ENCODE measurements at regions not wholly inside any gene's neighbourhood (a gene's known extent, or its start where the extent isn't known, plus 50 kb on each side); places are given as distances from the start of the nearest gene placed in this dataset.
"Not testable (repeated sequence)": the region's sequence is repeated elsewhere in the genome, so short reads cannot be mapped to it uniquely, and the experiment has no call there.

- Histone ChIP-seq H3K36me3 (ENCODE audit: insufficient read depth, low read length) (no peaks in the 10 kb centered on the region), H3K4me3 (no peak overlapping the region), H3K27ac (no peak overlapping the region), H3K9me3 (ENCODE audit: low read depth, low read length) (no peaks in the 10 kb centered on the region), H3K9ac (ENCODE audit: insufficient read length) (no peak overlapping the region)
- no peak for DNase-seq (ENCODE audit: low read depth, low spot score)
- no peak for TF ChIP-seq POLR2AphosphoS5 (IDR thresholded peaks at IDR 0.05; ENCODE audit: borderline replicate concordance, low read depth, low read length)
- TF ChIP-seq EZH2 (IDR thresholded peaks at IDR 0.05), result no peak
- TF ChIP-seq FOXP2 (optimal IDR thresholded peaks at IDR 0.05; ENCODE audit: control extremely low read depth, extremely low read length, insufficient read depth), result no peak
Measured at GRCh38 chr9:105116052-105116868, 128.2 kb upstream of the SLC44A1 start.

GRCh38 chr9:105117234-105117633 is 127.2 kb upstream of the SLC44A1 start:
- no peak overlapping the region for H3K27ac ChIP-seq
- H3K9me3 ChIP-seq (ENCODE audit: low read depth, low read length), result no peaks in the 10 kb centered on the region
- no peak overlapping the region for H3K4me3 ChIP-seq
- no peaks in the 10 kb centered on the region for H3K36me3 ChIP-seq (ENCODE audit: insufficient read depth, low read length)
- no peak for TF ChIP-seq FOXP2 (optimal IDR thresholded peaks at IDR 0.05; ENCODE audit: control extremely low read depth, extremely low read length, insufficient read depth)
- no peak for TF ChIP-seq POLR2AphosphoS5 (IDR thresholded peaks at IDR 0.05; ENCODE audit: borderline replicate concordance, low read depth, low read length)
- no peak for TF ChIP-seq EZH2 (IDR thresholded peaks at IDR 0.05)
- H3K9ac ChIP-seq (ENCODE audit: insufficient read length), result no peak overlapping the region
- DNase-seq (ENCODE audit: low read depth, low spot score), result no peak

GRCh38 chr9:105118636-105119035 is 125.8 kb upstream of the SLC44A1 start:
- Histone ChIP-seq H3K9ac (ENCODE audit: insufficient read length) (no peak overlapping the region), H3K27ac (no peak overlapping the region), H3K9me3 (ENCODE audit: low read depth, low read length) (no peaks in the 10 kb centered on the region), H3K4me3 (no peak overlapping the region), H3K36me3 (ENCODE audit: insufficient read depth, low read length) (no peaks in the 10 kb centered on the region)
- TF ChIP-seq FOXP2 (optimal IDR thresholded peaks at IDR 0.05; ENCODE audit: control extremely low read depth, extremely low read length, insufficient read depth), result no peak
- TF ChIP-seq EZH2 (IDR thresholded peaks at IDR 0.05), result no peak
- TF ChIP-seq POLR2AphosphoS5 (IDR thresholded peaks at IDR 0.05; ENCODE audit: borderline replicate concordance, low read depth, low read length), result no peak
- no peak for DNase-seq (ENCODE audit: low read depth, low spot score)

- DNase-seq (ENCODE audit: low read depth, low spot score), result no peak
- Histone ChIP-seq H3K9me3 (ENCODE audit: low read depth, low read length) (no peaks in the 10 kb centered on the region), H3K27ac (no peak overlapping the region), H3K9ac (ENCODE audit: insufficient read length) (no peak overlapping the region), H3K4me3 (no peak overlapping the region), H3K36me3 (ENCODE audit: insufficient read depth, low read length) (no peaks in the 10 kb centered on the region)
- TF ChIP-seq FOXP2 (optimal IDR thresholded peaks at IDR 0.05; ENCODE audit: control extremely low read depth, extremely low read length, insufficient read depth) (no peak), EZH2 (IDR thresholded peaks at IDR 0.05) (no peak), POLR2AphosphoS5 (IDR thresholded peaks at IDR 0.05; ENCODE audit: borderline replicate concordance, low read depth, low read length) (no peak)
Measured at GRCh38 chr9:105119156-105119555, 125.3 kb upstream of the SLC44A1 start.

- Histone ChIP-seq H3K27ac (no peak overlapping the region), H3K36me3 (ENCODE audit: insufficient read depth, low read length) (no peaks in the 10 kb centered on the region), H3K4me3 (no peak overlapping the region), H3K9ac (ENCODE audit: insufficient read length) (no peak overlapping the region), H3K9me3 (ENCODE audit: low read depth, low read length) (no peaks in the 10 kb centered on the region)
- no peak for DNase-seq (ENCODE audit: low read depth, low spot score)
- TF ChIP-seq FOXP2 (optimal IDR thresholded peaks at IDR 0.05; ENCODE audit: control extremely low read depth, extremely low read length, insufficient read depth), result no peak
Measured at GRCh38 chr9:105121861-105122430, 122.5 kb upstream of the SLC44A1 start.

GRCh38 chr9:105124598-105124997 is 119.9 kb upstream of the SLC44A1 start:
- not testable (repeated sequence) for H3K9me3 ChIP-seq (ENCODE audit: low read depth, low read length); H3K27ac ChIP-seq; H3K4me3 ChIP-seq; H3K36me3 ChIP-seq (ENCODE audit: insufficient read depth, low read length); DNase-seq (ENCODE audit: low read depth, low spot score); H3K9ac ChIP-seq (ENCODE audit: insufficient read length)

- no peak overlapping the region for H3K27ac ChIP-seq
Measured at GRCh38 chr9:105126226-105126625, 118.2 kb upstream of the SLC44A1 start.

GRCh38 chr9:105127863-105128220 is 116.6 kb upstream of the SLC44A1 start:
- Histone ChIP-seq H3K27ac (no peak overlapping the region), H3K9ac (ENCODE audit: insufficient read length) (no peak overlapping the region), H3K4me3 (no peak overlapping the region), H3K9me3 (ENCODE audit: low read depth, low read length) (no peaks in the 10 kb centered on the region), H3K36me3 (ENCODE audit: insufficient read depth, low read length) (no peaks in the 10 kb centered on the region)
- DNase-seq (ENCODE audit: low read depth, low spot score), result no peak
- TF ChIP-seq FOXP2 (optimal IDR thresholded peaks at IDR 0.05; ENCODE audit: control extremely low read depth, extremely low read length, insufficient read depth), result no peak
- no peak for TF ChIP-seq EZH2 (IDR thresholded peaks at IDR 0.05)

More at GRCh38 chr9:105126226-105126625, 118.2 kb upstream of the SLC44A1 start:
- DNase-seq (ENCODE audit: low read depth, low spot score), result no peak
- H3K9me3 ChIP-seq (ENCODE audit: low read depth, low read length), result no peaks in the 10 kb centered on the region
- H3K36me3 ChIP-seq (ENCODE audit: insufficient read depth, low read length), result no peaks in the 10 kb centered on the region
- no peak overlapping the region for H3K4me3 ChIP-seq
- no peak overlapping the region for H3K9ac ChIP-seq (ENCODE audit: insufficient read length)
- TF ChIP-seq EZH2 (IDR thresholded peaks at IDR 0.05), result no peak
- TF ChIP-seq FOXP2 (optimal IDR thresholded peaks at IDR 0.05; ENCODE audit: control extremely low read depth, extremely low read length, insufficient read depth), result no peak
- no peak for TF ChIP-seq POLR2AphosphoS5 (IDR thresholded peaks at IDR 0.05; ENCODE audit: borderline replicate concordance, low read depth, low read length)

All from SK-N-MC (cell line).